ENCODE measurements at regions not wholly inside any gene's neighbourhood (a gene's known extent, or its start where the extent isn't known, plus 50 kb on each side); places are given as distances from the start of the nearest gene placed in this dataset.

DNA sequence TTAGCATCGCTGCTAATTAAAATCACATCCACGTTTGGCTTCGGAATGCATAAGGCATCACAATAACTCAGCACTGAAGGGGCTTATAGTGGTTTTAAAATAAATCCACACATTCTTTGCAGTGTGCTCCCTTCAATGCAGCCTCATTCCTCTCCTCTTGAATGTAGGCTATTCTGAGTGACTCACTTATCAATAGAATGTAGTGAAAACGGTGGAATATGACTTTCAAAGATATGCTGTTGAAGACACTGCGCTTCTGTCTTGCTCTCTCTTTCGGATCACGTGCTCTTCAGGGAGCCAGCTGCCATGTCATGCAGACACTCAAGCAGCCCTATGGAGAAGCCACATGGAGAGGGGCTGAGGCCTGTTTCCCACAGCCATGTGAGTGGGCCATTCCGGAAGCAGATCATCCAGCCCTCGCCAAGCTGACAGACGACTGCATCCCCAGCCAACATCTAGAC, 87.4 kb downstream of the CRYGS start:
- no peaks in the 10 kb centered on the region for H3K36me3 ChIP-seq
- no peaks in the 10 kb centered on the region for H3K27me3 ChIP-seq
- TF ChIP-seq, protein P1, sequence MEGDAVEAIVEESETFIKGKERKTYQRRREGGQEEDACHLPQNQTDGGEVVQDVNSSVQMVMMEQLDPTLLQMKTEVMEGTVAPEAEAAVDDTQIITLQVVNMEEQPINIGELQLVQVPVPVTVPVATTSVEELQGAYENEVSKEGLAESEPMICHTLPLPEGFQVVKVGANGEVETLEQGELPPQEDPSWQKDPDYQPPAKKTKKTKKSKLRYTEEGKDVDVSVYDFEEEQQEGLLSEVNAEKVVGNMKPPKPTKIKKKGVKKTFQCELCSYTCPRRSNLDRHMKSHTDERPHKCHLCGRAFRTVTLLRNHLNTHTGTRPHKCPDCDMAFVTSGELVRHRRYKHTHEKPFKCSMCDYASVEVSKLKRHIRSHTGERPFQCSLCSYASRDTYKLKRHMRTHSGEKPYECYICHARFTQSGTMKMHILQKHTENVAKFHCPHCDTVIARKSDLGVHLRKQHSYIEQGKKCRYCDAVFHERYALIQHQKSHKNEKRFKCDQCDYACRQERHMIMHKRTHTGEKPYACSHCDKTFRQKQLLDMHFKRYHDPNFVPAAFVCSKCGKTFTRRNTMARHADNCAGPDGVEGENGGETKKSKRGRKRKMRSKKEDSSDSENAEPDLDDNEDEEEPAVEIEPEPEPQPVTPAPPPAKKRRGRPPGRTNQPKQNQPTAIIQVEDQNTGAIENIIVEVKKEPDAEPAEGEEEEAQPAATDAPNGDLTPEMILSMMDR (IDR thresholded peaks at IDR 0.05): no peak
- H3K4me3 ChIP-seq: no peak overlapping the region
- H3K4me1 ChIP-seq: no peaks in the 10 kb centered on the region
- WGBS, 2 donors: 59 to 63% methylated on average over 8 to 10 of the region's 10 CpGs
- no peak overlapping the region for H3K27ac ChIP-seq
- no peak for DNase-seq (ENCODE audit: low spot score in 2 of 2)
- H3K9me3 ChIP-seq: no peaks in the 10 kb centered on the region

DNA sequence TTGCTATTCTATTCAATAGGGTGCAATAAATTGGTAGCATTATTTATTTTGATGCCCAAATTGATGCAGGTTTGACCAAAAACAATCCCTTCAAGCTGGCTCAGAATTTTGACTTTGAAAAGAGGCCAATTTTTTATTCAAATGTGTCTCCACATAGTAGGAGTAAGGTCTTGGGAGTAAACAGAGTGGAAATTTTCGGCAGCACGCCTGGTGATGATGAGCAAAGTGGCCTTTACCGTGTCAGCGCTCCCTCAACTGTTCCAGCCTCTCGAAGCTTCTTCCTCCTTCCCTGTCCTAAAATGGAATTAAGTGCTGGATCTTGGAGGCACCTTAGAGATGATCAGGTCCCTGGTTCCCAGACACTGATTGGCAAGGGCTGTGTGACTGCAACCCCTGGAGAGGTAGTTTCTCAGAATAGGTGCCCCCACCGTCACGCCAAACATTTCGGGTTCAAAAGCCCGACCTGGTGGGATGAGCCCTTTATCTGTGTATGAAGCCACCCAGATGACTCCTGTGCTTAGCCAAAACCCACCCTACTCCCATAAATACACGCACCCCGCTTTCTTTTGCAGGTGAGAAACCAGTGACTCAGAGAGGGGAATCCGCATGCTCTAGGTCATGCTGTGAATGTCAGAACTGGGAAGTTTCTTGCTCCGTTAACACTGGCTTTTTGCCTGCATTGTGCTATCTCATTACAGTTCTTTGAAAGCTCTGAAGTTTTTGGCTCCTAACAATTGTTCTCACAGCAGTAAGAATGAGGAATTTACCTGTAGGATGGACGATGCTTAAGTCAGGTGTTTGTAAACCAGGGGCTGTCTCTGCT, 89.1 kb downstream of the CRYGS start:
- 85 to 91% methylated on average over 14 of the region's 14 CpGs for WGBS, 2 donors
- no peak for DNase-seq (ENCODE audit: low spot score in 2 of 2)
- Histone ChIP-seq H3K27ac (no peak overlapping the region), H3K36me3 (no peaks in the 10 kb centered on the region), H3K27me3 (no peaks in the 10 kb centered on the region), H3K4me1 (no peaks in the 10 kb centered on the region), H3K4me3 (no peak overlapping the region), H3K9me3 (no peaks in the 10 kb centered on the region)
- no peak for TF ChIP-seq EP300 (IDR thresholded peaks at IDR 0.05)
- TF ChIP-seq, protein P1 (IDR thresholded peaks at IDR 0.05): no peak
- TF ChIP-seq POLR2A (IDR thresholded peaks at IDR 0.05): no peak

DNA sequence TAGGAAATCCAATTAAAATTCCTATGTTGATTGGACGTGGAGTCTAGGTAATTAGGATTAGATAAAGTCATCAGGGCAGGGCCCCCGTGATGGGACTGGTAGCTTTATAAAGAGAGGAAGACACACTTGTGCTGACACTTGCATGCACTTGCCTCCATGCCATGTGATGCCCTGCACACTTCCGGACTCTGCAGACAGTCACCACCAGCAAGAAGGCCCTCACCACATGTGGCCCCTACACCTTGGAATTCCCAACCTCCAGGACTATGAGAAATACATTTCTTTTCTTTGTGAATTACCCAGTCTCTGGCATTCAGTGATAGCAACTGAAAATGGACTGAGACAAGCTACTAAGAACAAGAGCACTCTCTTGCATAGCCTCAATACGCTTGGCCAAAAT, 90.6 kb downstream of the CRYGS start:
- TF ChIP-seq, protein P1 (IDR thresholded peaks at IDR 0.05): no peak
- no peak for TF ChIP-seq POLR2A (IDR thresholded peaks at IDR 0.05)
- TF ChIP-seq EP300 (IDR thresholded peaks at IDR 0.05): no peak
- Histone ChIP-seq H3K27me3 (no peaks in the 10 kb centered on the region), H3K27ac (no peak overlapping the region), H3K36me3 (no peaks in the 10 kb centered on the region), H3K9me3 (no peaks in the 10 kb centered on the region), H3K4me3 (no peak overlapping the region), H3K4me1 (no peaks in the 10 kb centered on the region)
- 85 to 91% methylated on average over 4 of the region's 4 CpGs for WGBS, 2 donors
- no peak for DNase-seq (ENCODE audit: low spot score in 2 of 2)

DNA sequence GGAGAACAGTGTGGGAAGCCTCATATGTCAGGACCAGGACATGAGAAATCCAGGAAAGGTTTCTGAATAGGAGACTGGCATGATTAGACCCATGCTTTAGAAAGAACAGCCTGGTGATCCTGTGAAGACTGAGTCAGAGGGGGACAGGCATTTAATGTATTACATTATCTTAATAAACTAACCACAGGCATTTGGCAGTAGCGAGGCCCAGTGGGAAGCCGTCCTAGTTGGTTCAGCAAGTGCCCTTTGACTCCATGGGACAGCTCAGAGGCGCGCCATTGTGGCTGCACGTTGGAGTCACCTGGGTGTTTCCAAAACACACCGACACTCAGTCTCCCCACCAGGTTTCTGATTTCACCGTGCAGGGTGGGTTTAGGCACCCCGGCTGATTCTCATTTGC, 90.5 kb upstream of the DGKG start:
- no peak overlapping the region for H3K4me3 ChIP-seq
- H3K27me3 ChIP-seq: no peaks in the 10 kb centered on the region
- no peaks in the 10 kb centered on the region for H3K9me3 ChIP-seq
- 76% methylated on average over 8 of the region's 8 CpGs for WGBS, 2 donors
- TF ChIP-seq, protein P1 (IDR thresholded peaks at IDR 0.05): no peak
- no peak for TF ChIP-seq EP300 (IDR thresholded peaks at IDR 0.05)
- TF ChIP-seq POLR2A (IDR thresholded peaks at IDR 0.05): no peak
- no peaks in the 10 kb centered on the region for H3K36me3 ChIP-seq
- H3K27ac ChIP-seq: no peak overlapping the region
- no peak for DNase-seq (ENCODE audit: low spot score in 2 of 2)
- H3K4me1 ChIP-seq: no peaks in the 10 kb centered on the region

DNA sequence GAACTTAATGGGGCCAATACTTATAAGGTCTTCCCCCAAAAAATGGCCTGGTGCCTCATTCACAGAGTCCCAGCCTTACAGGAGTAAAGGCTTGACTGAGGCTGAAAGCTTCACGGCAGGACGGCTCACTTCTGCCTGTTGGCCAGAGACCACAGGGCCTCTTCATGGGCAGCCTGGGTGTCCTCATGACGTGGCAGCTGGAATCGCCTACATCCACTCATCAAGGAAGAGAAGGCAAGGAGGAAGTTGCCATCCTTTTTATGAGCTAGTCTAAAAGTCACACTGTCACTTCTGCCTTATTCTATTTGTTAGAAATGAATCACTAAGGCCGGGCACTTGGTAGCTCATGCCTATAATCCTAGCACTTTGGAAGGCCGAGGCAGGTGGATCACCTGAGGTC, 89.3 kb upstream of the DGKG start:
- TF ChIP-seq EP300 (IDR thresholded peaks at IDR 0.05) (no peak), POLR2A (IDR thresholded peaks at IDR 0.05) (no peak)
- TF ChIP-seq, protein P1 (IDR thresholded peaks at IDR 0.05): no peak
- H3K9me3 ChIP-seq: no peaks in the 10 kb centered on the region
- H3K27ac ChIP-seq: no peak overlapping the region
- no peaks in the 10 kb centered on the region for H3K27me3 ChIP-seq
- no peak overlapping the region for H3K4me3 ChIP-seq
- no peaks in the 10 kb centered on the region for H3K36me3 ChIP-seq
- H3K4me1 ChIP-seq: no peaks in the 10 kb centered on the region
- 84 to 91% methylated on average over 6 of the region's 6 CpGs for WGBS, 2 donors
- no peak for DNase-seq (ENCODE audit: low spot score in 2 of 2)

Measured in tibial nerve (tissue), 4 donors.